ENCODE measurements at regions not wholly inside any gene's neighbourhood (a gene's known extent, or its start where the extent isn't known, plus 50 kb on each side); places are given as distances from the start of the nearest gene placed in this dataset.

DNA sequence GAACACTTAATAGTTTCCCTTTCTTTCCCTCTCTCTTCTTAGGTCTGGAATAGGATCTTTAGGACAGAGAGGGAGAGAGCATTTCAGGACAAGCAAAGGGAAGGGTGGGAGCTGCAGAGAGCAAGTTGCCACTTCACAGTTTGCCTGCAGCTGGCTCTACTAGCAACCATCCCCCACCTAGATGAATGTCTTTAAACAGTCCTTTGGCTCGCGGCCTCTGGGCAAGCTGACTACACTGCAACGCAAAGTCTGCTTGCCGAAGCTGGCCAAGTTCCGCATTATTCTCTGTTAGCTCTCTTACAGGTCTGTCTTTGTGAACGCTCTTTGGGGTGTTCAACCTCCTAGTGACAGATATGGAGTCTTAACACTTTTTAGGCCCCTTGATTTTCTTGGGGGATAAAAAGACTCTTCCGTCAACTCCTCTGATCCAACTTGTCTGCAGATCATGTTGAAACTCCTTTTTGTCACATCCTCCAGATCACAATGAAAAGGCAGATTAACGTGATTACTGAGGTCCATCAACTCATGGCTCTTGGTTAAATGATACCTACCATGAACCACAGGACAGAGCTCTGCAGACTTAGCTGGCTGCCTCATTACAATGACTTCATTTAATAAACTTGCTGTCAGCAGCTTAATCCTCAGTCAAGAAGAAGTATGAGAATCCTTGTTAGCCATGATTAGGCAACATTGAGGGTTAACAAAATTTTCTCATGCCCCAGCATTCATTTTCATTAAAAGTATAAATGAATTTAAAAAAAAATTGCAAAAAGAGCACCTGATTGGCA lies 74.6 kb downstream of the SLC4A3 start:
- no peak for DNase-seq (ENCODE audit: low read depth)
- Histone ChIP-seq H3K4me3 (ENCODE audit: low read depth, low read length) (no peak overlapping the region), H3K27me3 (ENCODE audit: control insufficient read depth, insufficient read depth, low read length) (no peaks in the 10 kb centered on the region), H3K36me3 (ENCODE audit: control insufficient read depth, insufficient read depth, low read length) (no peaks in the 10 kb centered on the region)
- TF ChIP-seq, protein P1, sequence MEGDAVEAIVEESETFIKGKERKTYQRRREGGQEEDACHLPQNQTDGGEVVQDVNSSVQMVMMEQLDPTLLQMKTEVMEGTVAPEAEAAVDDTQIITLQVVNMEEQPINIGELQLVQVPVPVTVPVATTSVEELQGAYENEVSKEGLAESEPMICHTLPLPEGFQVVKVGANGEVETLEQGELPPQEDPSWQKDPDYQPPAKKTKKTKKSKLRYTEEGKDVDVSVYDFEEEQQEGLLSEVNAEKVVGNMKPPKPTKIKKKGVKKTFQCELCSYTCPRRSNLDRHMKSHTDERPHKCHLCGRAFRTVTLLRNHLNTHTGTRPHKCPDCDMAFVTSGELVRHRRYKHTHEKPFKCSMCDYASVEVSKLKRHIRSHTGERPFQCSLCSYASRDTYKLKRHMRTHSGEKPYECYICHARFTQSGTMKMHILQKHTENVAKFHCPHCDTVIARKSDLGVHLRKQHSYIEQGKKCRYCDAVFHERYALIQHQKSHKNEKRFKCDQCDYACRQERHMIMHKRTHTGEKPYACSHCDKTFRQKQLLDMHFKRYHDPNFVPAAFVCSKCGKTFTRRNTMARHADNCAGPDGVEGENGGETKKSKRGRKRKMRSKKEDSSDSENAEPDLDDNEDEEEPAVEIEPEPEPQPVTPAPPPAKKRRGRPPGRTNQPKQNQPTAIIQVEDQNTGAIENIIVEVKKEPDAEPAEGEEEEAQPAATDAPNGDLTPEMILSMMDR (IDR thresholded peaks at IDR 0.05; ENCODE audit: insufficient read depth, low read length, poor library complexity, severe bottlenecking): no peak

DNA sequence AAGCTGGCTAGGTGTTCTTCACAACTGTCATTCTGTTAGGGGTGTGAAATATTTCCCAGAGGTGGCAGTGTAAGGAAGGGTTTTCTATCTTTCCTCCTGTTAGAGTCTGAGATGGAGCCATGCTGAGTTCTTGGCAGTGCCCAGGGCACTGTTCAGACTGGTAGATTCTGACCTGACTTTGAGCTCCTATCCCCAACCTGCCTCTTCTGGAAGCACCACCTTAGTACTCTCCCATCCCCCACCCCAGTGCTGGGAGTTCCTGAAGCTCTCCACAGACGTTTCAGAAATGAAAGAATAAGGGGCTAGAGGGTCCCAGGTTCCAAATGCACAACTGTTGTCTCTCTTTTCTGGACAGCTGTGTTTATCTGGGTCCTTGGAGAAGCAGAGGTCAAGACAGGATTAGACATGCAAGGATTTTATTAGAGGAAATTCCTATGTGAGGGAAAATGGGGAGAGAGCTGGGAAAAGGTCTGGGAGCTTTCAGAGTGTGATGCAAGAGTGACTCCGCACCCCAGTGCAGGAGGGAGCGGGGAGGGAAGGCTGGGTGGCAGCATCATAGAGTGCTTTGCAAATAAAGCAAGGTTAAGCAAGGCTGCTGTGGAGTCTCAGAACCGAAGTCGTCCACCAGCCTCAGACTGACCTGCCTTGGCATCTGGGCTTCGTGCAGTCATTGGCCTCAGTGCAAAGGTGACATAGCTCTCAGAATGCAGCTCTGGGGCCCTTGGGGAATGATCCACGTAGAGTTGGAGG lies 75.5 kb downstream of the SLC4A3 start:
- Histone ChIP-seq H3K4me3 (ENCODE audit: low read depth, low read length) (no peak overlapping the region), H3K27me3 (ENCODE audit: control insufficient read depth, insufficient read depth, low read length) (no peaks in the 10 kb centered on the region), H3K36me3 (ENCODE audit: control insufficient read depth, insufficient read depth, low read length) (no peaks in the 10 kb centered on the region)
- TF ChIP-seq, protein P1 (IDR thresholded peaks at IDR 0.05; ENCODE audit: insufficient read depth, low read length, poor library complexity, severe bottlenecking): no peak
- no peak for DNase-seq (ENCODE audit: low read depth)

DNA sequence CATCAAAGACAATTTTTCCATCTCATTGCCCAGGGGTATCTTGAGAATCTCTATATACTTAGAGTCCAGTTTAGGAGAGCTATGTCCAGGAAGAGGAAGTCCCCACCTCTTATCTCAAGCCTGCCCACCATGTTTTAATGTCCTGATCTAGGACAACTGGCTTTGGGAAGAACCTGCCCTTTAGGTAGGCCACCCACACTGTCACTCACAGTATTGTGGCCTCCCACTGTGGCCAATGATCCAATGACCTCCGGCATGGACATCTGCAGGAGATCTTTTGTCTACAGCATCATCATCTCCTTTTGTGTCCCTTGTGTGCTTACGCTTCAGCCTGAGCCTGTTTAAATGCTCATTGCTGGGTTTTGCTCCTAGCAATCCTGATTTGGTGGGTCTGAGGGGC lies 77.4 kb downstream of the SLC4A3 start:
- Histone ChIP-seq H3K36me3 (ENCODE audit: control insufficient read depth, insufficient read depth, low read length) (no peaks in the 10 kb centered on the region), H3K27me3 (ENCODE audit: control insufficient read depth, insufficient read depth, low read length) (no peaks in the 10 kb centered on the region), H3K4me3 (ENCODE audit: low read depth, low read length) (no peak overlapping the region)
- TF ChIP-seq, protein P1 (IDR thresholded peaks at IDR 0.05; ENCODE audit: insufficient read depth, low read length, poor library complexity, severe bottlenecking): no peak
- no peak for DNase-seq (ENCODE audit: low read depth)

DNA sequence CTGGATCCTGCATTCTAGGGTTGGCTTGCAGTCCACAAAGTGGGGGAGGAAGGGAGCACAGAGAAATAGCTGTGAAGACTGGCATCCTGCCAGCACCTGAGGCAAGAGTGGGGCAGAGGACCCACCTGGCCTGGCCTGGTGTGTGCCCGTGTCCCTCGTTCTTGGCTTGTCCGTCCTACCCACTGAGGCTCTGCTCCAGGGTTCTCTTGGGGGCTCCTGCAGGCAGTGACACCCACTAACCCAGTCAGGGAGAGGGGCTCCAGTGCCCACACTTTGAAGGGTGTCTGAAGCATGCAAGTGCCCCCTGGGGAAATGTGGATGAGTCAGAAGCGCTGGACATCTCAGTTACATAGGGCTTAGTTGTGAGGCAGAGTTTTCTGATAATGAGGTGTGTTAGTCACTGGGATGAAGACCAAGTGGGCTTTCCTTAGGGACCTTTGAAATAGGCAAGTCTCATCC lies 79.4 kb downstream of the SLC4A3 start:
- no peak overlapping the region for H3K4me3 ChIP-seq (ENCODE audit: low read depth, low read length)
- H3K36me3 ChIP-seq (ENCODE audit: control insufficient read depth, insufficient read depth, low read length): no peaks in the 10 kb centered on the region
- TF ChIP-seq, protein P1 (IDR thresholded peaks at IDR 0.05; ENCODE audit: insufficient read depth, low read length, poor library complexity, severe bottlenecking): no peak
- DNase-seq (ENCODE audit: low read depth): no peak
- no peaks in the 10 kb centered on the region for H3K27me3 ChIP-seq (ENCODE audit: control insufficient read depth, insufficient read depth, low read length)

DNA sequence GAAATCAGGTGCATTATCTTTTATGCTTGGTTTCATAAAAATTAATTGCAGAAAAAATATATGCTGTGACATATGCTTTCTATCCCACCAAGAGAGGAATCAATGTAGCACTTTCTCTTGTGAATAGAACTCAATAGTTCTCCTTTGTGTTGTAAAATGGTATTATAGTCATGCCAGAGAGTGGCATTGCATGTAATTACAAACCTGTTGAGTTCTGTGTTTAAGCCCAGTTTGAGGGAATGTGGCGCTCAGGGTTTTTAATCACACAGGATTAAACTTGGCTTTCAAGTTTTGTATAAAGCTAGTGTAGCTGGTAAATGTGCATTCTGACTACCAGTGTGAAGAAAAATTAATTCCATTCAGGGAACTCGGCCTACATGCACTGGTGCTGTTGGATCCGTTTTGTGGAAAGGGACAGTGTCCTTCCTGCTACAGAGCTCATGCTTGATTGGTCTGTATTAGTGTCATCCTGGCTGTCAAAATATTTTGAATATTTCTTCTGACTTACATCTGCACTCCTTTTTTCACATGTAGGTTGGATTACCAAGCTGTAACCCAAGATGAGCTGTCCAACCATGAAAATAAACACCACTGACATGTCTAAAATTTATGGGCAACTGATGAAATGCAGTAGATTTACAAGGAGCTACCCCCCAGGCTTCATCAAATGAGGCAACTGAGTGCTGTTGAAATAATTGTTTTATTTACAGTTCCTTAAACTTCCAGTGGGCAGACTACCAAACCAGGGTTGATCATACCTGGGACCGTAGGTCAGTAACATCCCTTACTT lies 80.3 kb downstream of the SLC4A3 start:
- no peaks in the 10 kb centered on the region for H3K27me3 ChIP-seq (ENCODE audit: control insufficient read depth, insufficient read depth, low read length)
- H3K4me3 ChIP-seq (ENCODE audit: low read depth, low read length): no peak overlapping the region
- TF ChIP-seq, protein P1 (IDR thresholded peaks at IDR 0.05; ENCODE audit: insufficient read depth, low read length, poor library complexity, severe bottlenecking): no peak
- no peak for DNase-seq (ENCODE audit: low read depth)
- no peaks in the 10 kb centered on the region for H3K36me3 ChIP-seq (ENCODE audit: control insufficient read depth, insufficient read depth, low read length)

Measured in kidney epithelial cell (primary cell).